ENCODE measurements at regions not wholly inside any gene's neighbourhood (a gene's known extent, or its start where the extent isn't known, plus 50 kb on each side); places are given as distances from the start of the nearest gene placed in this dataset.
"Not testable (repeated sequence)": the region's sequence is repeated elsewhere in the genome, so short reads cannot be mapped to it uniquely, and the experiment has no call there.

DNA sequence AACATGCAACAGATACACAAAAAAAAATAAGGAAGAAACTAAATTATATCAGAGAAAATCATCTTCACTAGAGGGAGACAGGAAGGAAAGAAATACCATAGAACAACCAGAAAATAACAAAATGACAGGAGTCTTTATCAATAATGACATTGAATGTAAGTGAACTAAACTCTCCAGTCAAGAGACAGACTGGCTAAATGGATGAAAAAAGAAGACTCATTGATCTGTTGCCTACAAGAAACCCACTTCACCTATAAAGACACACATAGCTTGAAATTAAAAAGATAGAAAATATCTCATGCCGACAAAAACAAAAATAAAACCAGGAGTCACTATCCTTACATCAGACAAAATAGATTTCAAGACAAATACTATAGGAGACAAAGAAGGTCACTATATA is 593.1 kb upstream of the USP24 start:
- no peaks in the 10 kb centered on the region for H3K36me3 ChIP-seq (ENCODE audit: control insufficient read depth, insufficient read depth, low read length)
- no peaks in the 10 kb centered on the region for H3K4me1 ChIP-seq (ENCODE audit: control insufficient read depth, insufficient read depth, low read length)
- WGBS (ENCODE audit: insufficient coverage, insufficient read length), result no CpG with 5 or more reads among the region's 1 CpG
- no peak overlapping the region for H3K4me3 ChIP-seq (ENCODE audit: low read length)
- H3K9me3 ChIP-seq (ENCODE audit: control insufficient read depth, insufficient read depth, low read length), result no peaks in the 10 kb centered on the region
- H3K27ac ChIP-seq (ENCODE audit: low read length), result no peak overlapping the region
- no peak for DNase-seq (ENCODE audit: low read depth, low spot score)
- H3K27me3 ChIP-seq (ENCODE audit: control insufficient read depth, insufficient read depth, low read length), result no peaks in the 10 kb centered on the region

DNA sequence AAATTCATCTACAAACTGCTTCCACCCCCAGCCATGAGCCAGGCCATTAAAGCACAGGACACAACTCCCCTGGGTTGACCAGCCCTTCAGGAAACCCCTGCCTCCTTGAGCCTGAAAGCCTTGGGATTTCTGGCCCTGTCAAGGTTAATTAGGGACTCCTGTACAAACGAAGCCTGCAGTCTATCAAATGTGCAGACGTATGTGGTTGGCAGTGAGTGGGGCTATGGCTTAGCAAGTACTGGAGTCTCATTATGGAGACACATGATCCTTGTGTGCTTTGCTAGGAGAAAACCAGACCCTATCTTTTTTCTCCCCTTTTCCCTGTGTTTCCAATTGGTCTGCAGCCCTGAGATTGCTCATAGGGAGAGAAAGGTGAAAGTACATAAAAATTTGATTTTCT is 588.3 kb upstream of the USP24 start:
- WGBS (ENCODE audit: insufficient coverage, insufficient read length), result no CpG with 5 or more reads among the region's 2 CpGs
- Histone ChIP-seq H3K27ac (ENCODE audit: low read length) (no peak overlapping the region), H3K4me3 (ENCODE audit: low read length) (no peak overlapping the region), H3K9me3 (ENCODE audit: control insufficient read depth, insufficient read depth, low read length) (no peaks in the 10 kb centered on the region), H3K4me1 (ENCODE audit: control insufficient read depth, insufficient read depth, low read length) (no peaks in the 10 kb centered on the region), H3K36me3 (ENCODE audit: control insufficient read depth, insufficient read depth, low read length) (no peaks in the 10 kb centered on the region), H3K27me3 (ENCODE audit: control insufficient read depth, insufficient read depth, low read length) (no peaks in the 10 kb centered on the region)
- no peak for DNase-seq (ENCODE audit: low read depth, low spot score)

DNA sequence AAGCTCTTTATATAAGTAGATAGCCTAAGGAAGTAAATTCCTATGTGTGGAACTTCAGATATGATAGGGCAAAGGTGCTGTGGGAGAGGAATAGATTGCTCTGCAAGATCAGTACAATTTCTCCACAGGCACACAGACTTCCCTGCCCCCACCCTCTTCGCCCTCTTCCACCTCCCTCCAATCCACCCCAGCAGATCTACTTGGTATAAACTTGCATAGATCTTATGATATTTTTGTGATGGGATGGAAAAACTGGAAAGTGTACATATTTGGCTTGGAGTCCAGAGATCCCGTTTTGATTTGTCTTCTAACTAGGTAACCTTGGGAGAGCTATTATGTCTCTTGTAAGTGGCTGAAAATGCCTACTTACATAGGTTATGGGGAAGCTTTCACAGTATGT is 586.3 kb upstream of the USP24 start:
- Histone ChIP-seq H3K9me3 (ENCODE audit: control insufficient read depth, insufficient read depth, low read length) (no peaks in the 10 kb centered on the region), H3K27me3 (ENCODE audit: control insufficient read depth, insufficient read depth, low read length) (no peaks in the 10 kb centered on the region), H3K4me1 (ENCODE audit: control insufficient read depth, insufficient read depth, low read length) (no peaks in the 10 kb centered on the region), H3K4me3 (ENCODE audit: low read length) (no peak overlapping the region), H3K27ac (ENCODE audit: low read length) (no peak overlapping the region), H3K36me3 (ENCODE audit: control insufficient read depth, insufficient read depth, low read length) (no peaks in the 10 kb centered on the region)
- WGBS (ENCODE audit: insufficient coverage, insufficient read length), result no CpG with 5 or more reads among the region's 2 CpGs
- DNase-seq (ENCODE audit: low read depth, low spot score), result no peak

DNA sequence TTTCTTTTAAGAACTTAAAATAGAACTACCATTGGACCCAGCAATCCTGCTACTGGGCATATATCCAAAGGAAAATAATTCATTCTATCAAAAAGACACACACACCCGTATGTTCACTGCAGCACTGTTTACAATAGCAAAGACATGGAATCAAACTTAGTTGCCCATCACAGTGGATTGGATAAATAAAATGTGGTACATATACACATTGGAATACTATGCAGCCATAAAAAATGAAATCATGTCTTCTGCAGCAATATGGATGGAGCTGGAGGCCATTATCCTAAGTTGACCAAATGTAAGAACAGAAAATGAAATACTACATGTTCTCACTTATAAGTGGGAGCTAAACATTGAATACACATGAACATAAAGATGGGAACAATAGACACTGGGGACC is 585.3 kb upstream of the USP24 start:
- Histone ChIP-seq H3K27ac (ENCODE audit: low read length) (no peak overlapping the region), H3K9me3 (ENCODE audit: control insufficient read depth, insufficient read depth, low read length) (no peaks in the 10 kb centered on the region), H3K27me3 (ENCODE audit: control insufficient read depth, insufficient read depth, low read length) (no peaks in the 10 kb centered on the region), H3K4me1 (ENCODE audit: control insufficient read depth, insufficient read depth, low read length) (no peaks in the 10 kb centered on the region), H3K4me3 (ENCODE audit: low read length) (no peak overlapping the region), H3K36me3 (ENCODE audit: control insufficient read depth, insufficient read depth, low read length) (no peaks in the 10 kb centered on the region)
- WGBS (ENCODE audit: insufficient coverage, insufficient read length), result no CpG with 5 or more reads among the region's 1 CpG
- DNase-seq (ENCODE audit: low read depth, low spot score), result no peak

DNA sequence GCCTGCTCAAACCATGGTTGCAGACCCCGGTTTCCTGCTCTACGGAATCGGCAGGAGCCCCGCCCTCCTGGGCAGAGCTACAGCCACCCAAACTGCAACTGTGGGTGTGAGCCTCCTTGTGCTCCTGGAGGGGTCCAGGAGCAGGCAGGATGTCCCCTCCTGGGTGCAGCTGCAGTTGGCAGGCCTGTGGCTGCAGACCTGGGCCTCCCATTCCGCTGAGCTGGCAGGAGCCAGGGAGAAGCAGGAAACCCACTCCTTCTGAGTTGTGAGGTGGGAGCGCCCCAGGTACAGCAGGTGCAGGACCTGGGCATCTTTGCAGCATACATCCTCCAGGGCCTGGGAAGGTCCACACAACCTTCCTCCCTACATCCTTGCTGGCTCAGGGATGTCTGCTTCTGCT is 578.7 kb upstream of the USP24 start:
- Histone ChIP-seq H3K9me3 (ENCODE audit: control insufficient read depth, insufficient read depth, low read length) (no peaks in the 10 kb centered on the region; the same call in 1 of the 2 replicates), H3K36me3 (ENCODE audit: control insufficient read depth, insufficient read depth, low read length) (0 out of 2 replicates have a peak, but pooled peaks cover 2% of the 10 kb centered on the region), H3K27ac (ENCODE audit: low read length) (no peak overlapping the region), H3K4me3 (ENCODE audit: low read length) (no peak overlapping the region), H3K4me1 (ENCODE audit: control insufficient read depth, insufficient read depth, low read length) (no peaks in the 10 kb centered on the region), H3K27me3 (ENCODE audit: control insufficient read depth, insufficient read depth, low read length) (no peaks in the 10 kb centered on the region)
- WGBS (ENCODE audit: insufficient coverage, insufficient read length), result no CpG with 5 or more reads among the region's 6 CpGs
- no peak for DNase-seq (ENCODE audit: low read depth, low spot score)

DNA sequence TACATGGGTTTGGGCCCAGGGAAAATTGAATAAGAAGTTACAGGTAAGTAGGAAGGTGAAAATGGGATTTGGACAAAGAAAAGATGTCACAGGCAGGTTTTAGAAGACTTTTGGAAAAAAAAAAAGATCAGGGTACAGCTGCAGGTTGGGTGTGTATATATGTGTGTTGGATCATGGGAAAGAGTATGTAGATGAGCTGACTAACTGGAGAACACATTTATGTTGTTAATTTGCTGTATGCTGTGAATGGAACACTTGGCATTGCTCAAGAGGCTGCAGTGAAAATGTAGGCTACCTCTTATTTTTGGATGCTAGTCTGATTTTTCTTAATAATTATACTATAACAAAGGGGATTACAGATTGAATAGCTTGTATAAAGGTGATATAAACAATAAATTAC is 577.7 kb upstream of the USP24 start:
- Histone ChIP-seq H3K27ac (ENCODE audit: low read length) (no peak overlapping the region), H3K4me1 (ENCODE audit: control insufficient read depth, insufficient read depth, low read length) (no peaks in the 10 kb centered on the region), H3K27me3 (ENCODE audit: control insufficient read depth, insufficient read depth, low read length) (no peaks in the 10 kb centered on the region), H3K36me3 (ENCODE audit: control insufficient read depth, insufficient read depth, low read length) (0 out of 2 replicates have a peak, but pooled peaks cover 2% of the 10 kb centered on the region), H3K9me3 (ENCODE audit: control insufficient read depth, insufficient read depth, low read length) (no peaks in the 10 kb centered on the region; the same call in 1 of the 2 replicates), H3K4me3 (ENCODE audit: low read length) (no peak overlapping the region)
- DNase-seq (ENCODE audit: low read depth, low spot score), result no peak

DNA sequence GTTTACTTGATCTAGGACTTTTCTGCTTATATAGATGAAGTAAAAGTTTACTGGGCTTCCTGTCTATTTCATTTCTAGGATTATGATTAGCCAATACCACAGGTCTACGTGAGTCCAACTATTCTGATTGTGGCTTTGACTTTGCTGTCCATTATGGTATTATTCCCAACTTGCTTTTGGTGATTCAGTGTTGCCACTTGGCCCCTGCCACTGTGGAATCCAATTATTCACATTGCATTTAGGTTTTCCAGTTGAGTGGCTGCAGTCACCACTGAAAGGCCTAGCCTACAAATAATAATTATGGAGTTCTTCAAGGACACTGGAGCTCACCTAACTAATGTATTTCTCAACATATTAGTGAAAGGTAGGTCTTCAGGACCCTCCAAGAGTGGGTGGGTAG is 574.3 kb upstream of the USP24 start:
- Histone ChIP-seq H3K4me3 (ENCODE audit: low read length) (no peak overlapping the region), H3K27me3 (ENCODE audit: control insufficient read depth, insufficient read depth, low read length) (no peaks in the 10 kb centered on the region), H3K27ac (ENCODE audit: low read length) (no peak overlapping the region), H3K9me3 (ENCODE audit: control insufficient read depth, insufficient read depth, low read length) (no peaks in the 10 kb centered on the region; the same call in 1 of the 2 replicates), H3K4me1 (ENCODE audit: control insufficient read depth, insufficient read depth, low read length) (no peaks in the 10 kb centered on the region), H3K36me3 (ENCODE audit: control insufficient read depth, insufficient read depth, low read length) (0 out of 2 replicates have a peak, but pooled peaks cover 2% of the 10 kb centered on the region)
- no peak for DNase-seq (ENCODE audit: low read depth, low spot score)
- no CpG with 5 or more reads among the region's 1 CpG for WGBS (ENCODE audit: insufficient coverage, insufficient read length)

DNA sequence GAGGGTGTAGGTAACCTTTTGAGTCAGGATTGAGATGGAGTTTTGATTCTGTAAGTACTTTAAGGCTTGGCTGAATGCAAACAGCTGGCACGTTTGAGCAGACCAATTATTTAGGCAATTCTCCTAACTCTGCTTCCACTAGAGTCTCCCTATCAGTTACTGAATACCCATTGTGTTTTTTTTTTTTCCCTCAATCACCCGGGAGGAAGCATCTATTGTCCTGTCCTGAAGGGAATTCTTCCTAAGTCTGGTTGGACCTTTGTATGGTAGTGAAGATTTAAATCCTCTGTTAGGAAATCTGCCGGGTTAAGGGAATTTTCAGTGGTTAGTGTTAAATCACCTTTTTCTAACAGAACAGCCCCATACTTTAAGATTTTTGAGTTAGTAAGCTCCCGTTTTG is 571.2 kb upstream of the USP24 start:
- no CpG with 5 or more reads among the region's 4 CpGs for WGBS (ENCODE audit: insufficient coverage, insufficient read length)
- Histone ChIP-seq H3K27ac (ENCODE audit: low read length) (no peak overlapping the region), H3K9me3 (ENCODE audit: control insufficient read depth, insufficient read depth, low read length) (no peaks in the 10 kb centered on the region), H3K36me3 (ENCODE audit: control insufficient read depth, insufficient read depth, low read length) (no peaks in the 10 kb centered on the region), H3K27me3 (ENCODE audit: control insufficient read depth, insufficient read depth, low read length) (no peaks in the 10 kb centered on the region), H3K4me1 (ENCODE audit: control insufficient read depth, insufficient read depth, low read length) (no peaks in the 10 kb centered on the region; the same call in 1 of the 2 replicates), H3K4me3 (ENCODE audit: low read length) (no peak overlapping the region)
- DNase-seq (ENCODE audit: low read depth, low spot score), result no peak

DNA sequence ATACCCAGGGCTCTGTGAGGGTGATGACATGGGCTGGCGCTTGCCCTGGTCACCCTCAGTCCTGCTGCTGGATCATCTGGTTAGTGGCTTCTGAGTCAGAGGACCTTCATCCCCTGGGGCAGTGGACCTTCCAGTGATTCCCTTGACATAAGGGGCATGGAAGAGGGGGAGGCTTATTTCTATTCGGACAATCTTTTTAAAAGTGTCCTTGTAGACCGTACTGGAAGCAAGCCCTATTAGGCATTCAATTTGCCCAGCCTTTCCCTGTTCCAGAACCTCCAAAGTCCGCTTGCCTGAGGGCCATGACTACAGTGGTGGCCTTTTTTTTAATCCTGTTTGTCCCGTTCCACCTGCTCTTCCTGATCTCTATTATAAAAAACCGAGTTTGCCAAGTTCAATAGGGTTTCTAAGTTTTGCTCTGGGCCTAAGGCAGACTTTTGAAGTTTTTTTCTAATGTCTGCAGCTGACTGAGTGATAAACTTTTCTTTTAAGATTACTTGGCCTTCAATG is 569.8 kb upstream of the USP24 start:
- H3K9me3 ChIP-seq (ENCODE audit: control insufficient read depth, insufficient read depth, low read length); H3K36me3 ChIP-seq (ENCODE audit: control insufficient read depth, insufficient read depth, low read length); DNase-seq (ENCODE audit: low read depth, low spot score); H3K27ac ChIP-seq (ENCODE audit: low read length); H3K4me3 ChIP-seq (ENCODE audit: low read length); H3K27me3 ChIP-seq (ENCODE audit: control insufficient read depth, insufficient read depth, low read length); H3K4me1 ChIP-seq (ENCODE audit: control insufficient read depth, insufficient read depth, low read length): not testable (repeated sequence)
- no CpG with 5 or more reads among the region's 6 CpGs for WGBS (ENCODE audit: insufficient coverage, insufficient read length)

DNA sequence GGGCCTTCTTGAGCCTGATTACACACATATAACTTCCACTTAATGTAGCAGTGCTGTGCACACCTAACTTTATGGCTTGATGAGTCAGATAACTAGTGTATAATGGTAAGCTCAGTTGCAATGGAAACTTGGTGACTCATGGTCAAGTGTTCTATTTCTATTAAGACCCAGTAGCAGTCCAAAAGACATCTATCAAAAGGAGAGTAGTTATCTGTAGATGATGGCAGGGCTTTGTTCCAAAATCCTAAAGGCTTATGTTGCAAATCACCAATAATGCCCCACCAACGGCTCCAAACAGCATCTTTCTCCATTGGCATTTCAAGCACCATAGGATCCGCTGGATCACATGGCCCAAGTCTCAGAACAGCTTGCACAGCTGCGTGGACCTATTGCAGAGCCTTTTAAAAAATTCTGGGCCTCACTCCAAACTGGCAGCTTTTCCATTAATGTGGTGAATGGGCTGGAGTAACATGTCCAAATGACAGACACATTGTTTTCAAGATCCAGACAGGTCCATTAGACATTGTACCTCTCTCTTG is 566.8 kb upstream of the USP24 start:
- no peak for DNase-seq (ENCODE audit: low read depth, low spot score)
- Histone ChIP-seq H3K27me3 (ENCODE audit: control insufficient read depth, insufficient read depth, low read length) (no peaks in the 10 kb centered on the region), H3K4me3 (ENCODE audit: low read length) (no peak overlapping the region), H3K9me3 (ENCODE audit: control insufficient read depth, insufficient read depth, low read length) (no peaks in the 10 kb centered on the region), H3K36me3 (ENCODE audit: control insufficient read depth, insufficient read depth, low read length) (no peaks in the 10 kb centered on the region), H3K4me1 (ENCODE audit: control insufficient read depth, insufficient read depth, low read length) (no peaks in the 10 kb centered on the region; the same call in 1 of the 2 replicates), H3K27ac (ENCODE audit: low read length) (no peak overlapping the region)
- WGBS (ENCODE audit: insufficient coverage, insufficient read length), result no CpG with 5 or more reads among the region's 3 CpGs

DNA sequence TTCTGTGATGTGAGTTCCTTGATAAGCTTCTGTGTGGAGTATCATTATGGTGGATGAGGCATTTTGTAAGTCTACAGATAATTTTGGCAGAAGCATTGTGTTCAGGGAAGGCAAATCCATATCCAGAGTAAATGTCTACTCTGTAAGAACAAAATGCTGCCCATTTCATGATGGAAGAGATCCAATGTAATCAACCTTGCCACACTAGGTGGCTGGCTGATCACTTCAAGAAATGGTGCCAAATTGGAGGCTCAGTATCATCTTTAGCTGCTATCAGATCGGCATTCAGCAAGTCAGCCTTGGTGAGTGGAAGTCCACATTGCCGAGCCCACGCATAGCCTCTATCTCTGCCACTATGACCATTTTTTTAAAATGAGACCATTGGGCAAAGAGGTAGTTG is 565.8 kb upstream of the USP24 start:
- Histone ChIP-seq H3K4me3 (ENCODE audit: low read length) (no peak overlapping the region), H3K27ac (ENCODE audit: low read length) (no peak overlapping the region), H3K36me3 (ENCODE audit: control insufficient read depth, insufficient read depth, low read length) (no peaks in the 10 kb centered on the region), H3K27me3 (ENCODE audit: control insufficient read depth, insufficient read depth, low read length) (no peaks in the 10 kb centered on the region), H3K9me3 (ENCODE audit: control insufficient read depth, insufficient read depth, low read length) (no peaks in the 10 kb centered on the region), H3K4me1 (ENCODE audit: control insufficient read depth, insufficient read depth, low read length) (no peaks in the 10 kb centered on the region; the same call in 1 of the 2 replicates)
- DNase-seq (ENCODE audit: low read depth, low spot score), result no peak
- WGBS (ENCODE audit: insufficient coverage, insufficient read length), result no CpG with 5 or more reads among the region's 3 CpGs
